Lung (tissue), 11 donors: ENCODE measurements at regions not wholly inside any gene's neighbourhood (a gene's known extent, or its start where the extent isn't known, plus 50 kb on each side); places are given as distances from the start of the nearest gene placed in this dataset.

Experiments used
- ATAC-seq: fragments of 200-7000 bp; cut with Tn5 transposase; one replicate; pipeline ENCODE4 v1.9.1; 2020; ENCODE audit warnings: moderate number of reproducible peaks; ENCODE audit not compliant: insufficient read depth, low FRiP score
- DNase-seq, 3 donors: peaks; one replicate each; pipeline ENCODE4 v3.0.0-alpha.2; 2013 to 2017
- H3K27ac ChIP-seq, 2 donors: one replicate each; pipeline ENCODE4 v1.5.1; 2013; ENCODE audit warnings: mild to moderate bottlenecking in 2 of 2, moderate library complexity in 2 of 2, control low read depth in 1 of 2, inconsistent platforms in 1 of 2, low read depth in 1 of 2, low read length in 1 of 2
- H3K27me3 ChIP-seq, 3 donors: one replicate each; pipeline ENCODE4 v1.5.1; 2013; ENCODE audit warnings: low read length in 2 of 3; ENCODE audit not compliant: control insufficient read depth in 3 of 3, insufficient read depth in 3 of 3
- H3K36me3 ChIP-seq, 4 donors: one replicate each; pipeline ENCODE4 v1.5.1; 2013; ENCODE audit warnings: low read length in 4 of 4, mild to moderate bottlenecking in 1 of 4, moderate library complexity in 1 of 4; ENCODE audit not compliant: control insufficient read depth in 4 of 4, insufficient read depth in 4 of 4
- H3K4me1 ChIP-seq, 5 donors: one replicate each; pipeline ENCODE4 v1.5.1; 2013; ENCODE audit warnings: low read length in 5 of 5, mild to moderate bottlenecking in 2 of 5, moderate library complexity in 1 of 5; ENCODE audit not compliant: control insufficient read depth in 5 of 5, insufficient read depth in 5 of 5
- H3K4me3 ChIP-seq: one replicate; pipeline ENCODE4 v1.5.1; 2013; ENCODE audit warnings: mild to moderate bottlenecking, control low read depth, moderate library complexity
- H3K9ac ChIP-seq, 2 donors: one replicate each; pipeline ENCODE4 v1.5.1; 2013; ENCODE audit warnings: low read length in 2 of 2, control low read depth in 1 of 2; ENCODE audit not compliant: insufficient read depth in 1 of 2
- H3K9me3 ChIP-seq, 4 donors: one replicate each; pipeline ENCODE4 v1.5.1; 2013; ENCODE audit warnings: low read length in 3 of 4, mild to moderate bottlenecking in 1 of 4, moderate library complexity in 1 of 4; ENCODE audit not compliant: control insufficient read depth in 4 of 4, insufficient read depth in 3 of 4
- CTCF ChIP-seq: IDR thresholded peaks from 2 replicates; pipeline ENCODE4 v1.5.1; 2012; ENCODE audit warnings: mild to moderate bottlenecking; ENCODE audit errors: control extremely low read depth, extremely low read depth
- WGBS, 2 donors: extraction: QIAGEN DNeasy Blood & Tissue Kit; methylation state at CpG; one replicate each; pipeline ENCODE4 v1.1.7; 2013; 5-methylcytosine and 5-hydroxymethylcytosine counted together
- donor health status: control.
- donor health status: control.
- donor health status: Bipolar disorder and iron deficiency.
- donor health status: healthy.
- donor health status: DM: yes; HTN: yes; CAD: no.

GRCh38 chr11:112464949-112465348, 204.3 kb upstream of the PLET1 start:
- DNase-seq (peak in 1 of 3 donors; percentile 7), ATAC-seq (no peak)
- H3K4me3 ChIP-seq = no peak overlapping the region
- WGBS, 2 donors = 51 to 84% methylated on average over 1 of the region's 1 CpG
- H3K9ac ChIP-seq = no peak overlapping the region
- H3K27me3 ChIP-seq = peaks cover 0 to 2% (median 0%) of the 10 kb centered on the region in 3 donors
- H3K4me1 ChIP-seq = peaks cover 0 to 6% (median 0%) of the 10 kb centered on the region in 5 donors
- H3K27ac ChIP-seq = no peak overlapping the region
- no peaks in the 10 kb centered on the region for H3K36me3 ChIP-seq
- H3K9me3 ChIP-seq = no peaks in the 10 kb centered on the region
- no peak for TF ChIP-seq CTCF

GRCh38 chr11:112465433-112466024, 204.9 kb upstream of the PLET1 start:
- Histone ChIP-seq H3K27me3 (peaks cover 0 to 2% (median 0%) of the 10 kb centered on the region in 3 donors), H3K4me1 (peaks cover 0 to 6% (median 0%) of the 10 kb centered on the region in 5 donors), H3K36me3 (no peaks in the 10 kb centered on the region), H3K27ac (no peak overlapping the region), H3K4me3 (no peak overlapping the region), H3K9ac (no peak overlapping the region), H3K9me3 (no peaks in the 10 kb centered on the region)
- peak in 1 of 3 donors; percentile 9 for DNase-seq
- WGBS, 2 donors = 62 to 73% methylated on average over 6 of the region's 6 CpGs
- no peak for TF ChIP-seq CTCF
- ATAC-seq = no peak

GRCh38 chr11:112467721-112468120, 207.1 kb upstream of the PLET1 start:
- no peaks in the 10 kb centered on the region for H3K36me3 ChIP-seq
- H3K27ac ChIP-seq = no peak overlapping the region
- peaks cover 0 to 6% (median 0%) of the 10 kb centered on the region in 3 donors for H3K27me3 ChIP-seq
- H3K9ac ChIP-seq = no peak overlapping the region
- no peak for TF ChIP-seq CTCF
- H3K9me3 ChIP-seq = peaks cover 0 to 2% (median 0%) of the 10 kb centered on the region in 4 donors
- H3K4me1 ChIP-seq = peaks cover 0 to 6% (median 0%) of the 10 kb centered on the region in 5 donors
- no peak for ATAC-seq
- DNase-seq = no peak
- 94 to 95% methylated on average over 3 of the region's 3 CpGs for WGBS, 2 donors
- no peak overlapping the region for H3K4me3 ChIP-seq

- peaks cover 0 to 6% (median 0%) of the 10 kb centered on the region in 3 donors for H3K27me3 ChIP-seq
- no peak for DNase-seq
- H3K36me3 ChIP-seq = no peaks in the 10 kb centered on the region
- WGBS, 2 donors = 83 to 86% methylated on average over 4 of the region's 4 CpGs
- no peak overlapping the region for H3K9ac ChIP-seq
- TF ChIP-seq CTCF = no peak
- peaks cover 0 to 6% (median 0%) of the 10 kb centered on the region in 5 donors for H3K4me1 ChIP-seq
- H3K9me3 ChIP-seq = peaks cover 0 to 2% (median 0%) of the 10 kb centered on the region in 4 donors
- no peak for ATAC-seq
- H3K27ac ChIP-seq = no peak overlapping the region
- H3K4me3 ChIP-seq = no peak overlapping the region
These were observed 208.7 kb upstream of the PLET1 start for GRCh38 chr11:112469376-112469775.
